Fibroblast of skin of back (primary cell): ENCODE measurements at regions not wholly inside any gene's neighbourhood (a gene's known extent, or its start where the extent isn't known, plus 50 kb on each side); places are given as distances from the start of the nearest gene placed in this dataset.

Experiments used
- DNase-seq: peaks from one replicate; pipeline ENCODE4 v3.0.0-alpha.2; 2013

DNA sequence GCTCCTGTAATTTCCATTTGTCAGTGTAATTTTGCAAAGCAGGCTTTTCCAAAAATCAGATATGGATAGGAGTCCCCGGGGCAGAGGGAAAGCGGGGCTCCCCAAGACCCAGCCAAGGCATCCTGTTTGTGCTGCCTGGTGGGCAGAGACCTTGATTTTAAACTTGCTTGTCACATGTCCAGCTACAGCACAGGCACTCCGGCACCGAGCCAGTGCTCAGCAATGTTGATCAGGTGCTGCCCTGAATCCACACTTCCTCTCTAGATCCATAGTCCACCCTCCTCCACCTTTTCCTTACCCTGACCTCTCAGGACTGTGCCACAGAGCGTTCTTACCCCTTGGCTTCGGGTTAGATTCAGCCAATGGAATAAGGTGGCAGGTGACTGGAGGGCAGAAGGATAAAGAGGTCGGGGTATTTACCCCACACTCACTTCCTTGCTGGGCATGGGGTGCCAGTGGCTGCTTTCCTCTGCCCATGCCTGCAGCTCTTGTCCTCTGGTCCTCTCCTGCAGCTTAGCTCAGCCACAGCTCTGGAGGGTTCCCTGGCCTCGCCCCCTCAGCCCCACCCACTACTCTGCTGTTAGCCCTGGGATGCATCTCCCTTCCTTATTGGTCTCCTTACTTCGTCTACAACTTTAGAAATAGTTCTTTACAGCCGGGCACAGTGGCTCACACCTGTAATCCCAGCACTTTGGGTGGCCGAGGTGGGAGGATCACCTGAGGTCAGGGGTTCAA is 80.1 kb downstream of the IRF2BPL start:
- DNase-seq = no peak

GRCh38 chr14:76947838-76948184 is 80.7 kb downstream of the IRF2BPL start:
- no peak for DNase-seq

DNA sequence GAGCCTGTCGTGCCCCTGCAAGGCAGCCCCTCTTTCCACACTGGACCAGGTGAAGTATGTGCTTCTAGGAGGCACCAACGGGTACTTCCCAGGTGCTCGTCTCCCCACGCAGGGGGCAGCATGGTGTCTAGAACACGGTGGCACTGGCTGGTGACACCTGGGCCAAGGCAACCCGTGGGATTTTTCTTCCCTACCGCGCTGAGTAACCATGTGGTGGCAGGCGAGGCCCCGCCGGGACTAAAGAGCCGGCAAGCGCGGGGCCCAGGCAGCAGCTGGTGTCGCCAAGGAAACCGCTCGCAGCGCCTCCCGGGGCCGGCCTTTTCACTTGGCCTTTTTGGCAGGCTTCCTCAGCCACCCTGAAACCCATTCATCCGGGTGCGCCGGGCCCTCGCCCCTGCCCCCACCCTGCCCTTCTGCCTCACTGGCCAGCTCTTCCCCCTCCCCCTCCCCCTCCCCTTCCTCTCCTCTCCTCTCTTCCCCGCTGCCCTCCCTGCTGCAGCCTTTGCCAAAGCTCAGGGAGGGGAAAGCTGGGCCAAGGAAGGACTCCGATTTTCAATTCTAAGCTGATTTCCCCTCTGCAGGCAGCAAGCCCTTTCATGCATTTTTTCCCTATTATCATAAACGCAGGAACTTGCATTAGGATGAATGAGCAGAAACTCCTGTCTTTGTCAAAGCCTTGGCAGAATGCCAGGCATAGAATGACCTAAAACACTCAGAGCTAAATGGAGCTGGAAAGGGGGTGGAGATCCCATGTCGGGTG is 81.2 kb downstream of the IRF2BPL start:
- peak; percentile 92 for DNase-seq

DNA sequence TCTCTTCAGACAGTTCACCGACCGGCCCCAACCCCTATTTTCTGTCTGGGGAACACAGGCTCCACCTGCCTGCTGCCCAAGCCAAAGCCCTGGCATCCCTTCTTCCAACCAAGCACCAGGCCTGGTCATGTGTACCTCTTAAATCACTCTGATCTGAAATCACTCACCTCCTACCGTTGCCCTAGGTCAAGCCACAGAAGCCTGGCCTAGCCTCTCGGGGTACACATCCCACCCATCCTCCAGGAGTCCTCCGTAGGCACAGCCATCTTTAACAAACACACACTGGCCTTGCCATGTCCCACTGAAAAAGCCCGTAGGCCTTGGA is 81.8 kb downstream of the IRF2BPL start:
- DNase-seq = no peak

- no peak for DNase-seq
Measured at GRCh38 chr14:76943072-76943471, 85.4 kb downstream of the IRF2BPL start.

DNA sequence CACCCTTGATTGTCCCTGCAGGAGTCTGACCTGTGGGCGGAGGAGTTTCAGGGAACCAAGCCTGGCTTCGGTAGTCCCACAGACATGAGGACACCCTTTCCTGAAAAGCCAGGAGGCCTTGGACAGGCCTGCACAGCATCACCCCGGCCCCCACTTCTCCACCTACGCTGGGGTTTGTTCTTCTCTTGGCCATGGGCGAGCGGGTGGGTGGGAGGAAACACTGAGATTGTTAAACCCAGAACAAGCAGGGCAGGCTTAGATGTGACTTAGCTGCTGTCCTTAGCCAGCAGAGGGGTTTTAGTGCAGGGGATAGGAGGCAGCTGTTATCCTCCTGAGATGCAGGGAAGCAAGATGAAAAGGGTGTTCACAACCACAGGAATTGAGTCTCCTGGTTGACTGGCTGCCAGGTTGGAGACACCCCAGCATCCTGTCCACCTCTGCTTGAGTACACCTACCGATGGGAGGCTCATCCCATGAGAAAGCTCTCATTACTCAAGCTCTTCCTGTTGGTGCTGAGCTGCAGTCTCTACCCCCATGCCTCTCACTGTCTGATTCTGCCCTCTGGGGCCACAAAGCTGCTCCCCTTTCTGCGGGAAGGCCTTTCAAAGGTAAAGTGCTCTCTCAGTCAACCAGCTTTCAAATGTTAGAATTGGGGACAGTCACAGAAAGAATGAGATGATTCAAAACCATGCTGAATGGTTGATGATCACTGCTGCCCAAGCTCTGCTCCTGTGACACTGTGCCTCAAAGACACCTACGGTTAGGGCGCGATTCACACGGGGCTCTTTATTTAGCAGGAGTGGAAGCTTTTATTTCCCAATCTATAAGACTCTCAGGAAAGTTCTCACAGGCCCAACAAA is 86.3 kb downstream of the IRF2BPL start:
- no peak for DNase-seq

- DNase-seq = no peak
Measured at GRCh38 chr14:76941544-76941943, 87.0 kb downstream of the IRF2BPL start.

GRCh38 chr14:76940021-76940760 is 88.3 kb downstream of the IRF2BPL start:
- DNase-seq = no peak

- no peak for DNase-seq
Measured at GRCh38 chr14:76939015-76939742, 89.3 kb downstream of the IRF2BPL start.

DNA sequence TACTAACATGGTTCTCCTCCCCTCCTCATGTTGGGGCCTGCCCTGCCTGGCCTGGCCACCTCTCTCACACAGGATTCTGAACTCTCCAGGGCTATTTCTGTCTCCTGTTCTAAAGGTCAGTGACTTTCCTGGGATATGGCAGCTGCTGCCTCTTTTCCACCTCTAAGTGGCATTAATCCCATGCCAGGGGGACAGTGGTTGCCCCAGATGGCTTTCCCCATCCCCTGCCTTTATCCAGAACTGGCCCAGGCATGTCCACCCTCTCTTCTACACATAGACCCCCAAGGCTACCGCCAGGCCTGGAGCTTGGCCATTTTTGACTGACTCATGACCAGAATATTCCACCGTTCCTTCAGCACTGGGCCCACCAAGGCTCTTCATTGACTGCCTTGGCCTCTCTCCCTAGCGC is 90.4 kb downstream of the IRF2BPL start:
- DNase-seq = peak; percentile 61

- peak; percentile 92 for DNase-seq
Measured at GRCh38 chr14:76937181-76938091, 91.1 kb downstream of the IRF2BPL start.

- peak; percentile 39 for DNase-seq
Measured at GRCh38 chr14:76936483-76936882, 92.0 kb downstream of the IRF2BPL start.

- no peak for DNase-seq
Measured at GRCh38 chr14:76933515-76933914, 95.0 kb downstream of the IRF2BPL start.

- no peak for DNase-seq
Measured at GRCh38 chr14:76931631-76932402, 96.7 kb downstream of the IRF2BPL start.

GRCh38 chr14:76930549-76930948 is 98.0 kb downstream of the IRF2BPL start:
- DNase-seq = no peak

GRCh38 chr14:76929927-76930326 is 98.6 kb downstream of the IRF2BPL start:
- peak; percentile 51 for DNase-seq

DNA sequence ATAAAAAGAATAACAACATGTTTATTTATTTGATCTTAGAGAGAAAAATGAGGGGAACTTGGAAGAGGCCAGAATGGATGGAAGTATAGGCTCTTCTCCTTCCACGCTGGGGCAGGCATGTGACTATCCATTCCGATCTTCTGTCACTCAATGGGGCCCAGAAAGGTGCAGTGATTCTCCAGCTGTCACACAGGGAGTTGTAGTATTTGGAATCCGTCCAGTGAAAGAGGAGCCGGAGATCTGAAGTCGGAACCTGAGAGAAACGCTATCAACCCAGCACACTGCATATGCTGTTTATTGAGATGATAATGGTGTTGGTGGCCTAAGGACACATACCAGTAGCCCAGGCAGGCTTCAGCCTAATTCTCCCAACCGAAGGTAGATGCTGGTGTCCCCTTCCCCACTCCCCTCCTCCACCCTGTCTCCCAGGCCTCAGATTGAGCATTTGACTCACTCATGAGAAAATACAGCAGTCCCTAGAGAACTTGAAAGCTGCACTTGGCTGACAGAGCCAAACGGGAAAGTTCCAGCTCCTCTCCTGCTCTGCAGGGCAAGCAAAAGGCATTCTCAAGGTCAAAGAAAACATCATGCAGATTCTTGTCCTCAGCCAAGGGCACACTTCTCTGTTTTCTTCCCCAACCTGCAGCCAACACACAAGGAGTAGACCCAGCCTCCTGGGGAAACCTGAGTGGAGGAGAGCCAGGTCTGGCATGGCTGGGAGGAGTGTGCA is 100.4 kb downstream of the IRF2BPL start:
- no peak for DNase-seq

DNA sequence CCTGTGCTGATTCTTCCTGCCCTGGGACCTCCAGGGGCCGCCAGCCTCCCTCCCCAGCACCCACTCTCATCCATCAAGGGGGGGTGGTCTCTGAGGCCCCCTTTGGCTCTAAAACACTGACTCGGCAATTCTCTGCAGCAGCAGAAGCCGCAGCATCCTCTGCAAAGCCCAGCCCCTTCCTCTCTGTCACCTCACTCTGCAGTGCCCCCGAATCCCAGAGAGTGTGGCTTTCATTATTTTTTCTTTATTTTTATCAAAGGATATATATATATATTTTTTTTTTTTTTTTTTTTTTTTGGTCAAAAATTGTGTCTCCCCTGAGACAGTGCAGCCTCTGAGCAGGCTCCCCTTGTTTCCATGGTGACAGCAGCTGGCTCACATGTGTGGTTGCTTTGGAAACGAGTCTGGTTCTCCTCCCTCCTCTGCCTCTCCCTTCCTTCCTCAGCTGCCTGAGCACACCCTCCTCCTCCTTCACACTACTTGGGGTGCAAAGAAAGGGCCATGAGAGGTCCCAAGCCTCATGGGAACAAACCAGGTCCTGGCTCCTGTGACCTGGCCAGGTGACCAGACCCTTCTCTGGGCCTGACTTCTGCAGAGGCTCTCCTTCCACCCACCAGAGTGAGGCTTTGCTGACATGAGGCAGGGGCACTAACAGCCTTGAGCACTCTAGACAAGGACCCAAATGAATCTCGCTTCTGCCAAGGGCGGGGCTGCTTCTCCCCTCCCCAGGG is 100.5 kb downstream of the LRRC74A start:
- DNase-seq = peak; percentile 85

- no peak for DNase-seq
Measured at GRCh38 chr14:76925097-76925441, 98.9 kb downstream of the LRRC74A start.
